ENCODE measurements at regions not wholly inside any gene's neighbourhood (a gene's known extent, or its start where the extent isn't known, plus 50 kb on each side); places are given as distances from the start of the nearest gene placed in this dataset.
"Not testable (repeated sequence)": the region's sequence is repeated elsewhere in the genome, so short reads cannot be mapped to it uniquely, and the experiment has no call there.

- not testable (repeated sequence) for DNase-seq (ENCODE audit: low read depth in 2 of 2)
These were observed 1231.1 kb downstream of the TMEM121 start for GRCh38 chr14:106757444-106757843.

- not testable (repeated sequence) for DNase-seq (ENCODE audit: low read depth in 2 of 2)
These were observed 1235.8 kb downstream of the TMEM121 start for GRCh38 chr14:106761886-106762816.

GRCh38 chr14:106764968-106765369 is 1238.6 kb downstream of the TMEM121 start:
- DNase-seq (ENCODE audit: low read depth in 2 of 2), result not testable (repeated sequence)

GRCh38 chr14:106766145-106766544 is 1239.8 kb downstream of the TMEM121 start:
- no peak for DNase-seq (ENCODE audit: low read depth in 2 of 2)

GRCh38 chr14:106766551-106767277 is 1240.3 kb downstream of the TMEM121 start:
- peak; percentile 21 to 53 for DNase-seq (ENCODE audit: low read depth in 2 of 2)

GRCh38 chr14:106768230-106768629 is 1241.8 kb downstream of the TMEM121 start:
- not testable (repeated sequence) for DNase-seq (ENCODE audit: low read depth in 2 of 2)

- DNase-seq (ENCODE audit: low read depth in 2 of 2), result not testable (repeated sequence)
These were observed 1242.8 kb downstream of the TMEM121 start for GRCh38 chr14:106768972-106769700.

GRCh38 chr14:106770158-106770672 is 1243.8 kb downstream of the TMEM121 start:
- not testable (repeated sequence) for DNase-seq (ENCODE audit: low read depth in 2 of 2)

GRCh38 chr14:106774889-106775480 is 1248.6 kb downstream of the TMEM121 start:
- DNase-seq (ENCODE audit: low read depth in 2 of 2), result peak; percentile 55 to 61

- no peak for DNase-seq (ENCODE audit: low read depth in 2 of 2)
These were observed 1250.1 kb downstream of the TMEM121 start for GRCh38 chr14:106776395-106776983.

GRCh38 chr14:106778986-106779385 is 1252.6 kb downstream of the TMEM121 start:
- no peak for DNase-seq (ENCODE audit: low read depth in 2 of 2)

- DNase-seq (ENCODE audit: low read depth in 2 of 2), result no peak
These were observed 1260.3 kb downstream of the TMEM121 start for GRCh38 chr14:106786697-106787096.

- DNase-seq (ENCODE audit: low read depth in 2 of 2), result no peak
These were observed 1261.2 kb downstream of the TMEM121 start for GRCh38 chr14:106787626-106788025.

- DNase-seq (ENCODE audit: low read depth in 2 of 2), result no peak
These were observed 1262.2 kb downstream of the TMEM121 start for GRCh38 chr14:106788534-106788933.

- DNase-seq (ENCODE audit: low read depth in 2 of 2), result no peak
These were observed 1262.9 kb downstream of the TMEM121 start for GRCh38 chr14:106789318-106789717.

GRCh38 chr14:106790189-106791036 is 1264.0 kb downstream of the TMEM121 start:
- peak; percentile 64 to 65 for DNase-seq (ENCODE audit: low read depth in 2 of 2)

- DNase-seq (ENCODE audit: low read depth in 2 of 2), result no peak
These were observed 1266.2 kb downstream of the TMEM121 start for GRCh38 chr14:106792543-106792942.

GRCh38 chr14:106798166-106798565 is 1271.8 kb downstream of the TMEM121 start:
- not testable (repeated sequence) for DNase-seq (ENCODE audit: low read depth in 2 of 2)

GRCh38 chr14:106802413-106803364 is 1276.3 kb downstream of the TMEM121 start:
- no peak for DNase-seq (ENCODE audit: low read depth in 2 of 2)
